Stromal cell of bone marrow (primary cell): ENCODE measurements at regions not wholly inside any gene's neighbourhood (a gene's known extent, or its start where the extent isn't known, plus 50 kb on each side); places are given as distances from the start of the nearest gene placed in this dataset.

ENCODE experiments used
- DNase-seq: peaks from one replicate; pipeline ENCODE4 v3.0.0-alpha.2; 2012; ENCODE audit warnings: low read depth

DNA sequence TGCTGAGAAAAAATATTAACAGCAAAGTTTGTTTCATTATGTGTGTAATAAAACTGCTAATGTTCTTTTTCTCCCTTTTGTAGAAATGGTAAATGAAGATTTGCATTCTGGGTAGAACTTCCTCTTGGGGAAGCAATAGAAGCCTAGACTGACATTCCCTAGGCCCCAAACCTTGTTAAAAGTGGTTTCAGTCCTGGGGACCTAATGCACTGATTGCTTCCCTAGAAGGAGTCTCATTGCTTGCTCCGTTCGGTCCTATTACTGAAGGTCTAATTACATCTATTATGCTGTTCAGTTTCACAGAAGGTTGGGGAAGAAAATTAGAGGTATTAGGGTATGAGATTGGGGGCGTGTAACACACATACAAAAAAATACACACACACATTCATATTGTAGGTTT is 893.8 kb downstream of the TLE4 start:
- no peak for DNase-seq

DNA sequence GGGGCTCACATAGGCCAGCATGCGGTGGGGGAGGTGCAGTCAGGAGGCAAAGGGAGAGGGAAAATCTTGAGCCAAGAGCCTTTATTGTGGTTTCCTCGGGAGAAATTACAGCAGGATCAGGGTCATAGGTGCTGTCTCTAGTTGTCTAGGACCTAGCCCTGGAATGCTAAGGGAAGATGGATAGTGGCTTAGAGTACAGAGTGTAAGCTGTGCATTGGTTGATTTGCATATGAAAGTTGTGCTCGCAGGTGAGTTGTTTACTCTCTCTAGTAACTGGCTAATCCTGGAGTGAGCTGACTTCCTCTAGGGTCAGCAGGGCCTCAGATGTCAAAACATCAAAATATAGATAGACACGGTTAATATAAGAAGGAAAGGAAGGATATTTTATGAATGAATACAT is 877.7 kb downstream of the TLE4 start:
- DNase-seq = no peak

DNA sequence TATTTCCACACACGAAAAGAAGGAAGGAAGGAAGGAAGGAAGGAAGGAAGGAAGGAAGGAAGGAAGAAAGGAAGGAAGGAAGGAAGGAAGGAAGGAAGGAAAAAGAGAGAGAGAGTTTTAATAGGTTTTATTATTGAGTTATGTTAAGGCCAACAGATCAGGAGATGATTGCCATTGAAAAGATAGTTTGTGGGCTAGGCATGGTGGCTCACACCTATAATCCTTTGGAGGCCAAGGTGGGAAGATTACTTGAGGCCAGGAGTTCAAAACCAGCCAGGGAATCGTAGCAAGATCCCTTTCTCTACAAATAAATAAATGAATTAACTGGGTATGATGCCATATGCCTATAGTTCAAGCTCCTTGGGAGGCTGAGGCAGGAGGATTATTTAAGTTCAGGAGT is 877.2 kb downstream of the TLE4 start:
- no peak for DNase-seq

- no peak for DNase-seq
Measured at GRCh38 chr9:80447876-80448275, 876.1 kb downstream of the TLE4 start.

DNA sequence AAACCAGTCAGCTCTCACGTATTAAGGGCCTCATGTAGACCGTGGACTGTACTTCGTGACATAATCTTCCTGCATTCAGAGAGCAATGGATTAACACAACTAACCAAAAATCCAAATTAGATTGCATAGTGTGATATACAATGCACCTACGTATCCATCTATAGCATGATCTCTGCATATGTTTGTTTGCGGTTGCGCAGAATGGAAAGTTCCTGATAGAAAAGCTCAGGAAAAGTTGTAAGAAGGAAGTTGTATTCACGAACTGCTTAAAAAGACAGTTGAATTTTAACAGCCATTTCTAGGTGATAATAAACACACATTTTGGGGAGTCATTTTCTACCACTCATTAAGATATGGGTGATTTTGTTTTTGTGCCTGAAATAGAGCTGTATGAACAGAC is 869.0 kb downstream of the TLE4 start:
- no peak for DNase-seq

DNA sequence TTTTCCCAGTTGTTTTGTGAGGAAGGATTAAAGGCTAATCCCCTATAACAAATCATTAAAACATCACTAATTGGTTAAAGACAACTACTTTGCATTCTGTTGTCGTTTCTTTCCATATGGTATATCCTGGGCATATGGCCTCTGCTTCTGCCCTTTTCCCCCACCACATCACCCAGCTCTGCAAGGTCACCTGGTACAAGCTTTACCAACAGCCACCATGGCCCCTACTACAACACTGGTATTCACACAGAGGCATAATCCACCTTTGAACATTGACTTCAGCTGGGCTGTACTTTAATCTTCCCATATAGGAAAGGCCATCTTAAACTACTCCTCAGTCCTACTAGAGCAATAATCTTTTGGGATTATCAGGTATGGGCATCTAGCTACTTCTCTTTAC is 866.1 kb downstream of the TLE4 start:
- DNase-seq = no peak

DNA sequence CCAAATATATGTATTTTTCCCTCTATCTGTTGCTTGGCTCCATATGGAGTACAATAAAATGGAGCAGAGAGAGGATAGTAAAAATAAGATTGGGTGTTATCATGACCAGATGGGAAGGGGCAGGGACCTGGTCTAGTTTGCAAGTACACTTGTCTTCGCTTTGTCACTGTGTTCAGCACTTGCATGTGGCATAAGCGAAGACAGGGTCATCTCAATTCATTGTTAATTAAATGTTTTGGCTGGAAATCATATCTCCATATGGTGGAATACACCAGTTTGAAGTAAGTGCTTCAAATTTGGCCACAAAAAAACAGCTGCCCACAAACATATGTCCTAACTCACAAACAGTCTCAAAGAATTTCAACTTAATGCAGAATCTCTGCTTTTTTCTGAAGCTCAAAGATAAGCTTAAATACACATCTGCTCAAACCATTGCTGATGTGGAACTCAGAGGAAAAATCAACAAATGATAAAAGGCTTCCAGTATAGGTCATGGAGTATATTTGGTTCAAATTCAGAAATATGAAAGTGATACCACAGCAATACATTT is 865.4 kb downstream of the TLE4 start:
- no peak for DNase-seq

DNA sequence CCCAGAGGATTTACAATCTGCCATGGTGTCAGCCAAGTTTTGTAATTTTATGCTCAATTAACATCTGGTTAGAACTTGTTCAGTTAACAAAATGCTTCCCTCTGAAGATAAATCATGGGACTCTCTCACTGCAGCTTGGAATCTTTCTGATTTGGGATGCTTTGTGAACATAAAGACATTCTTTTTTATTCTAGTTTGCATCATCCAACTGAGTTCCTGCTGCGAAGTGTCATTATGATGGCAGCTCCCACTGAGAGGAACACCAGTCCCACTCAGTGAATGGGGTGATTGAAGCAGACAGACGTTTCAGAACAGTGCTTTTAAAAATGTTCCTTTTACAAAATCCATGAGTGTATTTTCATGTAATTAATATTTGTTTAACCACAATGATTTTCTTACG is 863.8 kb downstream of the TLE4 start:
- DNase-seq = no peak

DNA sequence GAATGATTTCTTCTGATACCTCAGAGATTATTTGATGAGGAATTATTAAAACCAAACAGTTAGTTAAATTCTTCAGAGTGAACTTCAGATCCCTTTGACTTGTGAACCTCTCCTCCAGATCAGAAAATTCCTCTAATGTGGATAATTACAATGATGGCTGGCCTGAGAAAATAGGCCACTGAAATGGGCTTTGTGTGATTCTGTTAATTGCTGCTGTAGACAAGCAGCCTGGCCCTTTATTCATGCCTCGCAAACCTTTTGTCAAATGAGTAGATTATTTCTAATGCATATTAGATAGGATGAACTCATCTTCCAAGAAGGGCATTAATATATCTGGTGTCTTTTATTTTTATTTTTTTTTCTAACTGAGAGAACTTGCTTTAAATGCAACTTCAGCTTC is 855.2 kb downstream of the TLE4 start:
- no peak for DNase-seq

GRCh38 chr9:80417211-80417773 is 845.5 kb downstream of the TLE4 start:
- DNase-seq = no peak

GRCh38 chr9:80410106-80410505 is 838.3 kb downstream of the TLE4 start:
- peak; percentile 14 for DNase-seq

GRCh38 chr9:80407220-80407619 is 835.5 kb downstream of the TLE4 start:
- DNase-seq = no peak

GRCh38 chr9:80401243-80401642 is 829.5 kb downstream of the TLE4 start:
- no peak for DNase-seq

DNA sequence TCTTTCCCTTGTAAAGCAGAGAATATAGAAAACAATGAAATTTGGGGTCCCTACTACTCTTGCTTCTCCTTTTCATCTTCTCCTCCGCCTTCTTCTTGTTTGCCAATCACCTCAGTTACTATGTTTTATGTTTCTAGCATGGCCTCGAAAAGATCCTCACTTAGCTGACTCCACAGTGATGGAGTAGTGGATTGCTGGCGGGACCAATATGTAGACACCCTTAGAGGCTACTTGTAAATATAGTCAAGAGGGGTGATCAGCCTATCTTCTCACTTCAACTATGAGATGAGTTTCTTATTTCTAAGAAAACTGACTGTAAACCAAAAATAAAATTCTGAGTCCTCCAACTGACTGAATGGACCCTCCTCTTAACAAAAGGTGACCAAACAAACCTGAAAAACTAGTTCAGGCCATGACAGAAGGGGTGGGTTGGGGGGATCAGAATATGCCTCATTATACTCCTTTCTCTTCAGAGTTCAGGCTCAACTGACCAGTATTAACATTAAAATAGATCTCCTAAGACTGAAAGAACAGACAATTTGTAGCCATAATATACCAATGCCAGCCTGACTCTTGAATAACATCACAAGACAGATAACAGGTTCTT is 829.0 kb downstream of the TLE4 start:
- DNase-seq = no peak

DNA sequence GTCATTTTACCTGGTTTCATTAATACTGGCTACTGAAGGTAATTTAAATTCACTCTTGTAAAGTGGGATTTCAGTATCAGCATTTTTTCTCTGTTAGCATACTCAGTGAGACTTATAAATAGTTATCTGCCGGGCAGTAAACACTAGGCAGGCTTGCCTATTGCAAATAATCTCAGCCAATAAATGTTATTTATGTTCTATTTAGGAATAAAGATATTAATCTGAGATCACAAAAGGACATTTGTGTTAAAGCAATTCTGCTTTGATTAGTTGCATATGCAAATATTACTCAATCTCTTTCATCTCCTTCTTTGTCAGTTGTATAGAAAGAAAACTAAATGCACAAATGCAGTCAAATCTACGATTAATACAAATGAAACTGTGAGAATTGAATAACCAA is 827.8 kb downstream of the TLE4 start:
- DNase-seq = no peak

DNA sequence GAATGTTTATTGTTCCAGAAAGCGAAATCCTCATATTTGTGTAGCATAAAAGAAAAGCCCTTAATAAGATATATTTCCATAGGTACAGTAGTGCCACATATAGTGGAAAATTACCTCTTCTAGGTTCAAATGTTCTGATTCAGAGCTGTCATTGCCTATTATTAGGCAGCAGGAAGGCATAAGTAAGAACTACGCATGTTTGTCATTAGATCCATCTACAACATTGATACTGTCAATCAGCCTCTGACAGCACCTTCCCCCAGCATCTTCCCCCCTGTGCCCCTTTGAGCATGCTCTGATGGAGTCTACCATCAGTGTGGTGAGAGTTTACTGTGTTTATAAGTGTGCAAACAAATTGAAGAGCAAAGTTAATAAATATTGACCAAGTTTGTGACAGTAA is 816.1 kb downstream of the TLE4 start:
- DNase-seq = no peak

DNA sequence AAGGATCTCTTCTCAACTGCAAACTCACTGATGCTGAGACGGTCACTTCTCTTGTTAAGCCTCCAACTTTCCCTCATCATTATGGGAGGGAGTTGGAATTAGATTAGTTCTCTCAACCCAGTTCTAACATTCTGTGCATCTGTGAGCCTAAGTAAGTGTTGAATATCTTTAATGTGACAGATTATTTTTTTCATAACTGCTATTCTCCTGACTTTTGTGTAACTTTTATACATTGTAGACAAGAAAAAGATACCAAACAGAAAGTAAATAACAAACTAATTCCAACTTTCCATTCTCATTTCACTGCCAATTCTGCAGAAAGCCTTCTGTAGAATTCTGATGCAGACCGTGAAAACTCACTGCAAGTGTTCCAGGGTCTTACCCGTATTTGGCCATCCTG is 813.5 kb downstream of the TLE4 start:
- no peak for DNase-seq

- no peak for DNase-seq
Measured at GRCh38 chr9:80383331-80383730, 811.6 kb downstream of the TLE4 start.

DNA sequence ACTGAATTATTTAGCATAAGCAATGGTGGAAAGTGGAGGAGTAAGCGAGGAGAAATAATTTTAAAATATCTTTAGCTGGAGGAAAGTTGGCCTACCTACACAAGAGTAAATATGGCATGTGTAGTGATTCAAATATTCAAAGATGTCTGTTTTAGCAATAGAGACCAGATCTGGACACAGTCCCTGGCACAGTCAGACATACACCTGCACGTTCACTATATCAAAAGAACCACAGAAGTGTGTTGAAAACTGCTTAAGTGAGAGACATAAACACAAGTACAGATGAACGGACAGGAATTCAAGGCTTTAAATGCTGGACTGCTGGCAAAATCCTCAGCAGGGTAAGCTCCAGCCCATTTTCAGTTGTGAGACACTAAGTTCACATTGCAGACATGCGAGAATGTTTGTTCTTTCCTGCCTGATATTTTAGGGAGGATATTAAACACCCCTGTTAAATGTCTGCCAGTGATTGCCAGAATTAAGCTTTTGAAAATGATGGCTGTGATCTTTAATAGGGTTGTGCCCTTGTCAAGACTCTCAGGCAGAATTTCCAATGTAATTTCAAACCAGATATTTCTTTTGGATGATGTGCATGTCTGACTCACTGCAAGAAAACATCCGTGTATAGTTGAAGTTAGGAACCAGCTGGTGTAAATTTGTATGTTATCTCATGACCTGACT is 810.6 kb downstream of the TLE4 start:
- DNase-seq = peak; percentile 25

DNA sequence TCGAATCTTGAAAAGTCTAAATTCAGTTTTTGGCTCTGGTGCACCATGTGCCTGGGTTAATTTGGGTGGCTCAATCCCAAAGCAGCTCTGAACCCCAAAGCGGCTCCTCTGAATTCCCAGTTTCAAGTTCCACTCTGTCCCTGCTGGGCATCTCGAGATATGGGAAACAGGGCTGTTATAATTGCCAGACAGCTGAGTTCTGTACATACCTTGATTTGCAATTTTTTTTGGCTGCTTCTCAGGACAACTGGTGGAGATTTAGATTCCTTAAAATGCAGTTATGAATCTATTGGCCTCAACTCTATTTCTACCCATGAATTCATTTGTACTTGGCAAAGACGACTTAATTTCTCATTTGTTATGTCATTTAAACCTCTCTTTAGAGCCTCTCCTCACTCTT is 808.5 kb downstream of the TLE4 start:
- no peak for DNase-seq

DNA sequence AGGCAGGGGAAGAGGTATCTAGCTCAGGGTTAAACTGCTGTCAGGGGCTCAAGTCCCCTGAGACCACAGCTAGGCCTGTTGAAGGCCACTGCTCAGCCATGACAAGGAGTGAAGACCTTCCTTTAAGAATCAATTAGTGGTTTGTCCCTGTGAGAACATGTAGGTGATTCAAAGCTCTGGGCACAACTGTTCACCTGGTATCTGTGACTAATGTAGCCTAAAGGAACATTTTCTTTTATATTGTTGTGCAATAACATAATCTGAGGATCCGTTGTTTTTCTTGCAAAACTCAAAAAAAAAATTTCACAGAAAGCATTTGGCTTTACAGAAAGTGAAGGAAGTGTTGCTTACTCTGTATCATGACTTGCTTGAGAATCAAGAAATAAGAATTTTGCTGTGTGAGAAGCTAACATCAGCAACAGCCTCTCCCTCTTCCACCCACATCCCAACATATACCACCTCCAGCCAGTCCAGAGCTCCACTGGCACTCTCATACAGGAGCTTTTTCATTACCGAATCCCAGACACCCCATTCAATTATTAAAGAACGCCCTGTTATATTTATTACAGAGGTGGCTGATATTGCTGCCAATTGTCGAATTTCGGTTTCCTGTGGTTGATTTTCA is 807.0 kb downstream of the TLE4 start:
- DNase-seq = no peak

DNA sequence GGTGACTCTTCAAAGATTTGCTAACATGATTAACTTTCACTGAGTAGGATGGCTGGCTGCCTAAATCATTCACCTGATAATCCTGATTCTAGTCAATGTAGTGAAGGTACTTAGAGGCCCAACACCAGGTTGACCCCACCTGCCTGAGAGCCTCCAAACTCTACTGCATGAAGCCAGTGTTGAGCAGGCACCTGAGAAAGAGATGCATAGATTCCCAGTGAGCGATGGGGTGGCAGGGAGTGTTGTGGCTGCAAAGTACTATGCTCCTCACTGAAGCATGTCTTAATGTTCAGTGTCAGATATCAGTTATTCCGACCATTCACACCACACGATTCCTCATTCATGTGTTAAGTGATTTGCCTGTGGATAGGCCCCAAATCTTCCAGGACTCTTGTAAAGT is 804.4 kb downstream of the TLE4 start:
- no peak for DNase-seq

- DNase-seq = no peak
Measured at GRCh38 chr9:80375477-80375876, 803.7 kb downstream of the TLE4 start.
